Trophoblast cell (in vitro differentiated cells and primary cell): ENCODE measurements at regions not wholly inside any gene's neighbourhood (a gene's known extent, or its start where the extent isn't known, plus 50 kb on each side); places are given as distances from the start of the nearest gene placed in this dataset.
A peak's percentile ranks its signal among the peaks of the same experiment; 100 is the strongest.

Source experiments
- DNase-seq, 2 donors: peaks; one replicate each; pipeline ENCODE4 v3.0.0-alpha.2; 2016
- H2AFZ ChIP-seq: 2 replicates; pipeline ENCODE4 v1.6.1; 2013; ENCODE audit warnings: low read length, moderate library complexity, mild to moderate bottlenecking; ENCODE audit not compliant: insufficient read depth, poor library complexity
- H2AK5ac ChIP-seq: 2 replicates; pipeline ENCODE4 v1.6.1; 2013; ENCODE audit warnings: mild to moderate bottlenecking, low read length
- H2BK120ac ChIP-seq: 2 replicates; pipeline ENCODE4 v1.6.1; 2013; ENCODE audit warnings: low read length, mild to moderate bottlenecking, moderate library complexity; ENCODE audit not compliant: insufficient read depth, poor library complexity
- H2BK12ac ChIP-seq: 2 replicates; pipeline ENCODE4 v1.6.1; 2013; ENCODE audit warnings: mild to moderate bottlenecking, low read length, moderate library complexity
- H2BK5ac ChIP-seq: 2 replicates; pipeline ENCODE4 v1.6.1; 2013; ENCODE audit warnings: low read length, low read depth, moderate library complexity, mild to moderate bottlenecking; ENCODE audit not compliant: poor library complexity
- H3K14ac ChIP-seq: 2 replicates; pipeline ENCODE4 v1.6.1; 2013; ENCODE audit warnings: mild to moderate bottlenecking, low read length
- H3K18ac ChIP-seq: 2 replicates; pipeline ENCODE4 v1.6.1; 2013; ENCODE audit warnings: mild to moderate bottlenecking, low read length
- H3K23ac ChIP-seq: 2 replicates; pipeline ENCODE4 v1.6.1; 2013; ENCODE audit warnings: low read length
- H3K27ac ChIP-seq: 2 replicates; pipeline ENCODE4 v1.5.1; 2013; ENCODE audit warnings: low read depth, mild to moderate bottlenecking, inconsistent platforms, low read length, moderate library complexity
- H3K27me3 ChIP-seq: 2 replicates; pipeline ENCODE4 v1.6.1; 2013; ENCODE audit warnings: inconsistent platforms, mild to moderate bottlenecking, low read length, moderate library complexity; ENCODE audit not compliant: insufficient read depth
- H3K36me3 ChIP-seq, 2 experiments: 1 replicate in 1 of 2; 2 replicates in 1 of 2; pipeline ENCODE4 v1.6.1; 2013; ENCODE audit warnings: low read length in 2 of 2, mild to moderate bottlenecking in 2 of 2, moderate library complexity in 1 of 2; ENCODE audit not compliant: insufficient read depth in 2 of 2, control insufficient read depth in 1 of 2
- H3K4ac ChIP-seq: 2 replicates; pipeline ENCODE4 v1.6.1; 2013; ENCODE audit warnings: low read depth, mild to moderate bottlenecking, low read length, moderate library complexity
- H3K4me1 ChIP-seq, 2 experiments: 1 replicate in 1 of 2; 2 replicates in 1 of 2; pipeline ENCODE4 v1.6.1; 2013; ENCODE audit warnings: low read length in 2 of 2, mild to moderate bottlenecking in 2 of 2, moderate library complexity in 1 of 2; ENCODE audit not compliant: insufficient read depth in 2 of 2, control insufficient read depth in 1 of 2
- H3K4me2 ChIP-seq: 2 replicates; pipeline ENCODE4 v1.6.1; 2013; ENCODE audit warnings: inconsistent platforms, mild to moderate bottlenecking, low read length, moderate library complexity
- H3K4me3 ChIP-seq: 2 replicates; pipeline ENCODE4 v1.5.1; 2013; ENCODE audit warnings: mild to moderate bottlenecking, low read depth, low read length, inconsistent platforms
- H3K79me1 ChIP-seq: one replicate; pipeline ENCODE4 v1.6.1; 2013; ENCODE audit warnings: low read length
- H3K79me2 ChIP-seq: 2 replicates; pipeline ENCODE4 v1.6.1; 2013; ENCODE audit warnings: low read length, mild to moderate bottlenecking; ENCODE audit not compliant: control insufficient read depth, insufficient read depth, poor library complexity
- H3K9ac ChIP-seq: 2 replicates; pipeline ENCODE4 v1.6.1; 2013; ENCODE audit warnings: mild to moderate bottlenecking, low read length
- H3K9me3 ChIP-seq: 2 replicates; pipeline ENCODE4 v1.6.1; 2013; ENCODE audit warnings: low read depth, mild to moderate bottlenecking, control low read depth, inconsistent platforms, low read length; ENCODE audit not compliant: insufficient read depth
- H4K12ac ChIP-seq: 2 replicates; pipeline ENCODE4 v1.6.1; 2013; ENCODE audit warnings: low read depth, mild to moderate bottlenecking, low read length, moderate library complexity
- H4K8ac ChIP-seq: 2 replicates; pipeline ENCODE4 v1.6.1; 2013; ENCODE audit warnings: low read depth, mild to moderate bottlenecking, low read length, moderate library complexity
- H4K91ac ChIP-seq: one replicate; pipeline ENCODE4 v1.6.1; 2013; ENCODE audit warnings: low read depth, mild to moderate bottlenecking, low read length, moderate library complexity
- WGBS: extraction: QIAGEN DNeasy Blood & Tissue Kit; methylation state at CpG from one replicate; pipeline ENCODE4 v1.1.7; 2013; ENCODE audit warnings: missing lambda C conversion rate; ENCODE audit not compliant: insufficient read length, insufficient coverage; ENCODE audit errors: extremely low coverage; 5-methylcytosine and 5-hydroxymethylcytosine counted together

GRCh38 chr4:22970665-22971064, 277.9 kb downstream of the GBA3 start:
- Histone ChIP-seq H4K8ac (no peak overlapping the region), H3K18ac (no peak overlapping the region), H3K14ac (no peak overlapping the region), H2BK12ac (no peak overlapping the region), H3K79me1 (no peaks in the 10 kb centered on the region), H2AFZ (no peak overlapping the region), H3K36me3 (no peaks in the 10 kb centered on the region), H3K4me3 (no peak overlapping the region), H2AK5ac (no peak overlapping the region), H3K4ac (no peak overlapping the region), H3K4me2 (no peak overlapping the region), H3K23ac (no peak overlapping the region), H3K9ac (no peak overlapping the region), H2BK120ac (no peak overlapping the region), H4K91ac (no peak overlapping the region), H3K79me2 (no peaks in the 10 kb centered on the region), H3K27me3 (no peaks in the 10 kb centered on the region), H3K27ac (no peak overlapping the region), H3K9me3 (no peaks in the 10 kb centered on the region), H4K12ac (no peak overlapping the region), H3K4me1 (no peaks in the 10 kb centered on the region), H2BK5ac (no peak overlapping the region)
- WGBS: no CpG with 5 or more reads among the region's 1 CpG
- no peak for DNase-seq

GRCh38 chr4:22969287-22969896, 276.7 kb downstream of the GBA3 start:
- no peak overlapping the region for H3K4ac ChIP-seq
- H2BK5ac ChIP-seq: no peak overlapping the region
- H3K4me2 ChIP-seq: no peak overlapping the region
- H3K14ac ChIP-seq: no peak overlapping the region
- no peak overlapping the region for H3K9ac ChIP-seq
- H3K4me3 ChIP-seq: no peak overlapping the region
- no peaks in the 10 kb centered on the region for H3K27me3 ChIP-seq
- WGBS: no CpG with 5 or more reads among the region's 4 CpGs
- H2BK12ac ChIP-seq: no peak overlapping the region
- H3K36me3 ChIP-seq: no peaks in the 10 kb centered on the region
- DNase-seq: peak in 1 of 2 donors; percentile 7
- no peak overlapping the region for H2AFZ ChIP-seq
- H4K12ac ChIP-seq: no peak overlapping the region
- no peak overlapping the region for H2AK5ac ChIP-seq
- no peak overlapping the region for H2BK120ac ChIP-seq
- no peak overlapping the region for H3K23ac ChIP-seq
- H3K79me2 ChIP-seq: no peaks in the 10 kb centered on the region
- H3K79me1 ChIP-seq: no peaks in the 10 kb centered on the region
- no peaks in the 10 kb centered on the region for H3K9me3 ChIP-seq
- no peak overlapping the region for H4K91ac ChIP-seq
- no peak overlapping the region for H3K18ac ChIP-seq
- H4K8ac ChIP-seq: no peak overlapping the region
- H3K4me1 ChIP-seq: no peaks in the 10 kb centered on the region
- H3K27ac ChIP-seq: no peak overlapping the region

GRCh38 chr4:22962295-22962694, 269.6 kb downstream of the GBA3 start:
- Histone ChIP-seq H3K27ac (no peak overlapping the region), H3K79me2 (no peaks in the 10 kb centered on the region), H2BK5ac (no peak overlapping the region), H3K9ac (no peak overlapping the region), H2AFZ (no peak overlapping the region), H3K79me1 (no peaks in the 10 kb centered on the region), H4K8ac (no peak overlapping the region), H4K91ac (no peak overlapping the region), H3K9me3 (no peaks in the 10 kb centered on the region), H3K14ac (no peak overlapping the region), H3K4me1 (no peaks in the 10 kb centered on the region), H3K4ac (no peak overlapping the region), H2BK12ac (no peak overlapping the region), H3K4me3 (no peak overlapping the region), H2AK5ac (no peak overlapping the region), H3K18ac (no peak overlapping the region), H3K4me2 (no peak overlapping the region), H4K12ac (no peak overlapping the region), H3K23ac (no peak overlapping the region), H2BK120ac (no peak overlapping the region), H3K36me3 (no peaks in the 10 kb centered on the region), H3K27me3 (no peaks in the 10 kb centered on the region)
- peak in 1 of 2 donors; percentile 72 for DNase-seq
- WGBS: no CpG with 5 or more reads among the region's 4 CpGs

GRCh38 chr4:22959483-22959882, 266.7 kb downstream of the GBA3 start:
- Histone ChIP-seq H3K4me1 (no peaks in the 10 kb centered on the region), H3K27me3 (no peaks in the 10 kb centered on the region), H3K23ac (no peak overlapping the region), H2BK5ac (no peak overlapping the region), H3K79me2 (no peaks in the 10 kb centered on the region), H3K79me1 (no peaks in the 10 kb centered on the region), H3K36me3 (no peaks in the 10 kb centered on the region), H3K18ac (no peak overlapping the region), H4K12ac (no peak overlapping the region), H3K4ac (no peak overlapping the region), H3K4me2 (no peak overlapping the region), H3K9me3 (no peaks in the 10 kb centered on the region), H3K9ac (no peak overlapping the region), H4K91ac (no peak overlapping the region), H2BK12ac (no peak overlapping the region), H3K27ac (no peak overlapping the region), H4K8ac (no peak overlapping the region), H3K14ac (no peak overlapping the region), H2AK5ac (no peak overlapping the region), H3K4me3 (no peak overlapping the region), H2BK120ac (no peak overlapping the region), H2AFZ (no peak overlapping the region)
- no CpG with 5 or more reads among the region's 3 CpGs for WGBS
- DNase-seq: no peak
